ENCODE measurements at regions not wholly inside any gene's neighbourhood (a gene's known extent, or its start where the extent isn't known, plus 50 kb on each side); places are given as distances from the start of the nearest gene placed in this dataset.

DNA sequence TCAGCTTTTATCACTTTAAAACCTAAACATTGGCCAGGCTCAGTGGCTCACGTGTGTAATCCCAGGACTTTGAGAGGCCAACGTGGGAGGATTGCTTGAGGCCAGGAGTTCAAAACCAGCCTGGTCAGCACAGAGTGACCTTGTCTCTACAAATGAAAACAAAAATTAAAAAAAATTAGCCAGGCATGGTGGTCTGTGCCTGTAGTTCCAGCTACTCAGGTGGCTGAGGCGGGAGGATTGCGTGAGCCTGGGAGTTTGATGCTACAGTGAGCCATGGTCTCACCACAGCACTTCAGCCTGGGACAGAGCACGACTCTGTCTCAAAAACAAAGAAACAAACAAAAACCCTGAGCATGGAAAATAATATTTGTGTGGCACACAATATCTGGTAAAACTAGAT is 143.5 kb upstream of the HNRNPU start:
- TF ChIP-seq, protein P1, sequence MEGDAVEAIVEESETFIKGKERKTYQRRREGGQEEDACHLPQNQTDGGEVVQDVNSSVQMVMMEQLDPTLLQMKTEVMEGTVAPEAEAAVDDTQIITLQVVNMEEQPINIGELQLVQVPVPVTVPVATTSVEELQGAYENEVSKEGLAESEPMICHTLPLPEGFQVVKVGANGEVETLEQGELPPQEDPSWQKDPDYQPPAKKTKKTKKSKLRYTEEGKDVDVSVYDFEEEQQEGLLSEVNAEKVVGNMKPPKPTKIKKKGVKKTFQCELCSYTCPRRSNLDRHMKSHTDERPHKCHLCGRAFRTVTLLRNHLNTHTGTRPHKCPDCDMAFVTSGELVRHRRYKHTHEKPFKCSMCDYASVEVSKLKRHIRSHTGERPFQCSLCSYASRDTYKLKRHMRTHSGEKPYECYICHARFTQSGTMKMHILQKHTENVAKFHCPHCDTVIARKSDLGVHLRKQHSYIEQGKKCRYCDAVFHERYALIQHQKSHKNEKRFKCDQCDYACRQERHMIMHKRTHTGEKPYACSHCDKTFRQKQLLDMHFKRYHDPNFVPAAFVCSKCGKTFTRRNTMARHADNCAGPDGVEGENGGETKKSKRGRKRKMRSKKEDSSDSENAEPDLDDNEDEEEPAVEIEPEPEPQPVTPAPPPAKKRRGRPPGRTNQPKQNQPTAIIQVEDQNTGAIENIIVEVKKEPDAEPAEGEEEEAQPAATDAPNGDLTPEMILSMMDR (conservative IDR thresholded peaks at IDR 0.05; ENCODE audit: low read length): no peak
- TF ChIP-seq EZH2phosphoT487 (IDR thresholded peaks at IDR 0.05; ENCODE audit: borderline replicate concordance): no peak

Data from Loucy (cell line).